Ishikawa (cell line): ENCODE measurements at regions not wholly inside any gene's neighbourhood (a gene's known extent, or its start where the extent isn't known, plus 50 kb on each side); places are given as distances from the start of the nearest gene placed in this dataset.

Experiments
- CEBPB ChIP-seq: IDR thresholded peaks from 2 replicates; pipeline ENCODE4 v1.6.1; 2012
- CREB1 ChIP-seq: IDR thresholded peaks from 2 replicates; pipeline ENCODE4 v1.6.1; 2012; ENCODE audit warnings: low read depth
- EGR1 ChIP-seq: IDR thresholded peaks from 2 replicates; pipeline ENCODE4 v1.6.1; 2012
- EP300 ChIP-seq: IDR thresholded peaks from 2 replicates; pipeline ENCODE4 v1.6.1; 2012; ENCODE audit warnings: borderline replicate concordance
- FOXM1 ChIP-seq: IDR thresholded peaks from 2 replicates; pipeline ENCODE4 v1.6.1; 2012; ENCODE audit warnings: low read depth, borderline replicate concordance
- MAX ChIP-seq: IDR thresholded peaks from 2 replicates; pipeline ENCODE4 v1.6.1; 2012
- NFIC ChIP-seq: IDR thresholded peaks from 2 replicates; pipeline ENCODE4 v1.6.1; 2012
- RAD21 ChIP-seq: IDR thresholded peaks from 2 replicates; pipeline ENCODE4 v1.6.1; 2012; ENCODE audit warnings: low read depth
- REST ChIP-seq: IDR thresholded peaks from 2 replicates; pipeline ENCODE4 v1.6.1; 2012; ENCODE audit warnings: low read depth, mild to moderate bottlenecking
- TAF1 ChIP-seq: IDR thresholded peaks from 2 replicates; pipeline ENCODE4 v1.6.1; 2012; ENCODE audit warnings: low read depth, mild to moderate bottlenecking
- TCF12 ChIP-seq: IDR thresholded peaks from 2 replicates; pipeline ENCODE4 v1.6.1; 2012; ENCODE audit warnings: low read depth
- TEAD4 ChIP-seq: IDR thresholded peaks from 2 replicates; pipeline ENCODE4 v1.6.1; 2012
- USF1 ChIP-seq: IDR thresholded peaks from 2 replicates; pipeline ENCODE4 v1.6.1; 2012
- YY1 ChIP-seq: IDR thresholded peaks from 2 replicates; pipeline ENCODE4 v1.6.1; 2012; ENCODE audit warnings: low read depth
- ZBTB7A ChIP-seq: IDR thresholded peaks from 2 replicates; pipeline ENCODE4 v1.6.1; 2012; ENCODE audit warnings: low read depth

GRCh38 chr21:32876426-32876825 is 104.9 kb upstream of the PAXBP1 start:
- TF ChIP-seq EGR1: no peak
- TF ChIP-seq EP300: no peak
- no peak for TF ChIP-seq USF1
- no peak for TF ChIP-seq CEBPB
- no peak for TF ChIP-seq RAD21
- TF ChIP-seq ZBTB7A: no peak
- no peak for TF ChIP-seq TCF12
- TF ChIP-seq YY1: no peak
- no peak for TF ChIP-seq FOXM1
- TF ChIP-seq TAF1: no peak
- no peak for TF ChIP-seq REST
- no peak for TF ChIP-seq MAX
- no peak for TF ChIP-seq CREB1

GRCh38 chr21:32878661-32879060 is 107.1 kb upstream of the PAXBP1 start:
- TF ChIP-seq ZBTB7A (no peak), CREB1 (no peak), USF1 (no peak)

- TF ChIP-seq YY1: no peak
- TF ChIP-seq TEAD4: no peak
- TF ChIP-seq ZBTB7A: no peak
- TF ChIP-seq TCF12: no peak
Measured at GRCh38 chr21:32881458-32881857, 109.9 kb upstream of the PAXBP1 start.

- TF ChIP-seq MAX (no peak), USF1 (no peak), EP300 (no peak), TEAD4 (no peak), TAF1 (no peak), CEBPB (no peak), TCF12 (no peak), FOXM1 (no peak), NFIC (no peak), EGR1 (no peak), RAD21 (no peak), ZBTB7A (no peak), YY1 (no peak), CREB1 (no peak), REST (no peak)
Measured at GRCh38 chr21:32884062-32884461, 112.5 kb upstream of the PAXBP1 start.

- TF ChIP-seq CREB1 (no peak), EGR1 (no peak), TEAD4 (no peak), FOXM1 (no peak), NFIC (no peak)
Measured at GRCh38 chr21:32886339-32886738, 114.8 kb upstream of the PAXBP1 start.

GRCh38 chr21:32887026-32887425 is 115.5 kb upstream of the PAXBP1 start:
- TF ChIP-seq NFIC (no peak), ZBTB7A (no peak), REST (no peak), CREB1 (no peak), USF1 (no peak)
